HEK293 (cell line): ENCODE measurements at regions not wholly inside any gene's neighbourhood (a gene's known extent, or its start where the extent isn't known, plus 50 kb on each side); places are given as distances from the start of the nearest gene placed in this dataset.
A peak's percentile ranks its signal among the peaks of the same experiment; 100 is the strongest.

Experiments
- CTCF ChIA-PET: fragments of 350-600 bp; formaldehyde crosslinking; extraction: SDS; loops from one replicate; lab custom pipeline; 2021; ENCODE audit warnings: antibody characterized with exemption; lab: Yijun Ruan, JAX
- POLR2A ChIA-PET: fragments of 300-600 bp; formaldehyde crosslinking; extraction: SDS; loops from one replicate; lab custom pipeline; 2020; ENCODE audit warnings: antibody characterized with exemption, inconsistent platforms; lab: Yijun Ruan, JAX
- H3K27ac ChIP-seq: fragments of 200-500 bp; sonication (Bioruptor generic); 2 replicates; pipeline ENCODE4 v1.5.1; 2014; ENCODE audit warnings: low read depth, low read length, control low read depth, inconsistent platforms; ENCODE audit errors: extremely low read depth
- H3K36me3 ChIP-seq, 2 experiments: fragments of 200-500 bp in 1 of 2; sonication (Bioruptor generic) in 1 of 2; 1 replicate in 1 of 2; 2 replicates in 1 of 2; pipeline ENCODE4 v1.5.1; 2014 to 2017; ENCODE audit warnings: inconsistent platforms in 2 of 2, low read length in 2 of 2; ENCODE audit not compliant: control insufficient read depth in 2 of 2, insufficient read depth in 1 of 2
- H3K4me1 ChIP-seq: fragments of 200-500 bp; sonication (Bioruptor generic); 2 replicates; pipeline ENCODE4 v1.5.1; 2014; ENCODE audit warnings: mild to moderate bottlenecking, low read length, inconsistent platforms; ENCODE audit not compliant: control insufficient read depth, insufficient read depth
- H3K4me3 ChIP-seq: 2 replicates; pipeline ENCODE4 v1.5.1; 2011; ENCODE audit warnings: low read depth, mild to moderate bottlenecking, control low read depth, low read length, moderate library complexity
- H3K9me3 ChIP-seq: fragments of 200-500 bp; sonication (Bioruptor generic); 2 replicates; pipeline ENCODE4 v1.5.1; 2014; ENCODE audit warnings: low read depth, low read length, inconsistent platforms; ENCODE audit not compliant: control insufficient read depth, insufficient read depth
- KLF1 ChIP-seq: fragments of 450-650 bp; formaldehyde crosslinking; IDR thresholded peaks from 2 replicates; pipeline ENCODE4 v1.5.1; 2016; ENCODE audit warnings: missing biosample characterization, missing genetic modification characterization
- MYNN ChIP-seq: fragments of 450-650 bp; formaldehyde crosslinking; IDR thresholded peaks from 2 replicates; pipeline ENCODE4 v1.5.1; 2016; ENCODE audit warnings: missing biosample characterization, missing genetic modification characterization, borderline replicate concordance
- OSR2 ChIP-seq: fragments of 450-650 bp; formaldehyde crosslinking; IDR thresholded peaks from 2 replicates; pipeline ENCODE4 v1.5.1; 2016; ENCODE audit warnings: missing biosample characterization, missing genetic modification characterization
- SETDB1 ChIP-seq: IDR thresholded peaks from one replicate; pipeline ENCODE4 v1.6.1; 2017; ENCODE audit warnings: mild to moderate bottlenecking, low read length, moderate library complexity, mixed read lengths; ENCODE audit not compliant: insufficient read length
- ZBTB20 ChIP-seq: fragments of 450-650 bp; formaldehyde crosslinking; IDR thresholded peaks from 2 replicates; pipeline ENCODE4 v1.5.1; 2016; ENCODE audit warnings: missing biosample characterization, missing genetic modification characterization
- ZNF146 ChIP-seq: fragments of 450-650 bp; formaldehyde crosslinking; IDR thresholded peaks from 2 replicates; pipeline ENCODE4 v1.5.1; 2016; ENCODE audit warnings: missing biosample characterization, missing genetic modification characterization
- ZNF350 ChIP-seq: fragments of 450-650 bp; formaldehyde crosslinking; IDR thresholded peaks from 2 replicates; pipeline ENCODE4 v1.5.0; 2017; ENCODE audit warnings: missing biosample characterization, mild to moderate bottlenecking, missing genetic modification characterization
- ZNF416 ChIP-seq: fragments of 450-650 bp; formaldehyde crosslinking; IDR thresholded peaks from 2 replicates; pipeline ENCODE4 v1.5.1; 2016; ENCODE audit warnings: missing biosample characterization, missing genetic modification characterization
- ZNF555 ChIP-seq: fragments of 450-650 bp; formaldehyde crosslinking; conservative IDR thresholded peaks from 2 replicates; pipeline ENCODE4 v1.5.1; 2017; ENCODE audit warnings: missing biosample characterization, mild to moderate bottlenecking, missing genetic modification characterization, inconsistent platforms
- ZNF560 ChIP-seq: fragments of 450-650 bp; formaldehyde crosslinking; IDR thresholded peaks from 2 replicates; pipeline ENCODE4 v1.5.1; 2017; ENCODE audit warnings: missing biosample characterization, missing genetic modification characterization, borderline replicate concordance
- ZNF654 ChIP-seq: fragments of 450-650 bp; formaldehyde crosslinking; IDR thresholded peaks from 2 replicates; pipeline ENCODE4 v1.5.1; 2016; ENCODE audit warnings: low read depth, missing biosample characterization, missing genetic modification characterization
- ZNF660 ChIP-seq: fragments of 450-650 bp; IDR thresholded peaks from 2 replicates; pipeline ENCODE4 v1.5.1; 2018; ENCODE audit warnings: missing biosample characterization, mild to moderate bottlenecking, missing genetic modification characterization
- ZNF777 ChIP-seq: fragments of 450-650 bp; formaldehyde crosslinking; IDR thresholded peaks from 2 replicates; pipeline ENCODE4 v1.5.1; 2017; ENCODE audit warnings: missing biosample characterization, missing genetic modification characterization, borderline replicate concordance
- ZNF837 ChIP-seq: fragments of 450-650 bp; formaldehyde crosslinking; IDR thresholded peaks from 2 replicates; pipeline ENCODE4 v1.5.1; 2016; ENCODE audit warnings: missing biosample characterization, missing genetic modification characterization
- ZXDB ChIP-seq: fragments of 450-650 bp; formaldehyde crosslinking; IDR thresholded peaks from 2 replicates; pipeline ENCODE4 v1.5.1; 2016; ENCODE audit warnings: missing biosample characterization, missing genetic modification characterization
- TF ChIP-seq, protein P1 (sequence below): fragments of 450-650 bp; formaldehyde crosslinking; IDR thresholded peaks from 2 replicates; pipeline ENCODE4 v1.5.1; 2017; ENCODE audit warnings: missing biosample characterization, missing genetic modification characterization
- TF ChIP-seq, protein P2 (sequence below): fragments of 450-650 bp; formaldehyde crosslinking; IDR thresholded peaks from 2 replicates; pipeline ENCODE4; 2016; ENCODE audit warnings: missing biosample characterization, missing genetic modification characterization
- TF ChIP-seq, protein P3 (sequence below): fragments of 450-650 bp; formaldehyde crosslinking; IDR thresholded peaks from 2 replicates; pipeline ENCODE4 v1.5.1; 2016; ENCODE audit warnings: missing biosample characterization, missing genetic modification characterization

DNA sequence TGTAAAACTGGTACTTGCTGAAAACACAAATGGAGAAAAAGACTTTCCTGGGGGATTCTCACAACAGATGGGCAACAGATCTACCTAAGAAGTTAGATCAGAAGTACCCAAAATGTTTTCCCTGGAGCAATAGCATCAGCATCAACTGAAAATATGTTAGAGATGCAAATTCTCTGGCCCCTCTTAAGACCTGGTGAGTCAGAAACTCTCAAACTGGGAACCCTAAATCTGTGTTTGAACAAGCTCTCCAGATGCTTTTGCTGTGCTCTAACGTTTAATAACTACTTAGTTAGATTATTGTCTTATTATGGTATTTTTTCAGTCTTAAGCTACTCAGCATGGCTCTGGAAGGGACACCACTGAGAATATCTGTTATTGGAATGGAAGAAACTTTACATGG is 55.2 kb upstream of the TRPC3 start:
- Histone ChIP-seq H3K27ac (no peak overlapping the region), H3K4me1 (no peaks in the 10 kb centered on the region; the same call in 1 of the 2 replicates), H3K9me3 (no peaks in the 10 kb centered on the region), H3K36me3 (no peaks in the 10 kb centered on the region), H3K4me3 (no peak overlapping the region)
- CTCF ChIA-PET = no interaction called here
- POLR2A ChIA-PET = no interaction called here
- TF ChIP-seq ZNF350 (tag by site-specific recombination) = no peak
- peak; percentile 44 for TF ChIP-seq ZBTB20 (tag by site-specific recombination)

DNA sequence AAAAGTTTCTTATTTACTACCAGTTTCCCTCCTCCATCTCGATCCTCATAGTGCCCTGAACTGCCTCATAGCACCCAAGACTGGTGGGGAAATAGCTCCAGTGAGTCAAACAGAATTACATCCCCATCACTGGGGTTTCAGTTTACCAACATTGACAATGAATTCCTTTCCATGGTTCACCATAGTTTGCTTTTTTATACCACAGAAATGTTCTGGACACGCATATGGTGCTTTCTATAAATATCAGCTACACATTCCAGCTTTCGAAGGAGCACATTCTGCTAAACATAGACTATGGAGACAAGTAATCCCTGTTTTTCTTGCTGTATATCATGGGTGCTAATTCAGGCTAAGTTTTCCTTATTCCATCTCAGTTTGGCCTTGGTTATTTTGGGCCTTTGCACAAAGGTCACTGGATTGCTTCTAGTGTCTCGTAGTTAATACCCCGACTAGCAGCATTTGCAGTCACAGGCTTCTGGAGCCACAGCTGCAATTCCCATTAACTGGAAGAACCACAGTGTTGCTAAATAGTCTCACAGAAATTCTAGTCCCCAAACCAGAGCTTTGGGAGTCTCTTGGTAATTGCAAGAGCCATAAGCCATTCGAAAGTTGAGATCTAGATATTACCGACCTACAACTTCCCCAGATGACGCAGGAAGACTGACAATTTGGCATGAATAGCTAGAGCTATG is 53.4 kb upstream of the TRPC3 start:
- TF ChIP-seq SETDB1 (no peak), ZNF560 (no peak), ZNF837 (no peak), ZXDB (tag by site-specific recombination) (no peak), MYNN (no peak), ZNF777 (no peak), OSR2 (tag by site-specific recombination) (no peak), ZNF416 (tag by site-specific recombination) (no peak), ZNF146 (no peak), KLF1 (no peak), ZNF660 (no peak)
- TF ChIP-seq, protein P1, sequence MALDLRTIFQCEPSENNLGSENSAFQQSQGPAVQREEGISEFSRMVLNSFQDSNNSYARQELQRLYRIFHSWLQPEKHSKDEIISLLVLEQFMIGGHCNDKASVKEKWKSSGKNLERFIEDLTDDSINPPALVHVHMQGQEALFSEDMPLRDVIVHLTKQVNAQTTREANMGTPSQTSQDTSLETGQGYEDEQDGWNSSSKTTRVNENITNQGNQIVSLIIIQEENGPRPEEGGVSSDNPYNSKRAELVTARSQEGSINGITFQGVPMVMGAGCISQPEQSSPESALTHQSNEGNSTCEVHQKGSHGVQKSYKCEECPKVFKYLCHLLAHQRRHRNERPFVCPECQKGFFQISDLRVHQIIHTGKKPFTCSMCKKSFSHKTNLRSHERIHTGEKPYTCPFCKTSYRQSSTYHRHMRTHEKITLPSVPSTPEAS (tag by site-specific recombination) = no peak
- TF ChIP-seq, protein P2, sequence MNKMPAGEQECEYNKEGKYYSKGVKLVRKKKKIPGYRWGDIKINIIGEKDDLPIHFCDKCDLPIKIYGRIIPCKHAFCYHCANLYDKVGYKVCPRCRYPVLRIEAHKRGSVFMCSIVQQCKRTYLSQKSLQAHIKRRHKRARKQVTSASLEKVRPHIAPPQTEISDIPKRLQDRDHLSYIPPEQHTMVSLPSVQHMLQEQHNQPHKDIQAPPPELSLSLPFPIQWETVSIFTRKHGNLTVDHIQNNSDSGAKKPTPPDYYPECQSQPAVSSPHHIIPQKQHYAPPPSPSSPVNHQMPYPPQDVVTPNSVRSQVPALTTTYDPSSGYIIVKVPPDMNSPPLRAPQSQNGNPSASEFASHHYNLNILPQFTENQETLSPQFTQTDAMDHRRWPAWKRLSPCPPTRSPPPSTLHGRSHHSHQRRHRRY = no peak
- TF ChIP-seq, protein P3, sequence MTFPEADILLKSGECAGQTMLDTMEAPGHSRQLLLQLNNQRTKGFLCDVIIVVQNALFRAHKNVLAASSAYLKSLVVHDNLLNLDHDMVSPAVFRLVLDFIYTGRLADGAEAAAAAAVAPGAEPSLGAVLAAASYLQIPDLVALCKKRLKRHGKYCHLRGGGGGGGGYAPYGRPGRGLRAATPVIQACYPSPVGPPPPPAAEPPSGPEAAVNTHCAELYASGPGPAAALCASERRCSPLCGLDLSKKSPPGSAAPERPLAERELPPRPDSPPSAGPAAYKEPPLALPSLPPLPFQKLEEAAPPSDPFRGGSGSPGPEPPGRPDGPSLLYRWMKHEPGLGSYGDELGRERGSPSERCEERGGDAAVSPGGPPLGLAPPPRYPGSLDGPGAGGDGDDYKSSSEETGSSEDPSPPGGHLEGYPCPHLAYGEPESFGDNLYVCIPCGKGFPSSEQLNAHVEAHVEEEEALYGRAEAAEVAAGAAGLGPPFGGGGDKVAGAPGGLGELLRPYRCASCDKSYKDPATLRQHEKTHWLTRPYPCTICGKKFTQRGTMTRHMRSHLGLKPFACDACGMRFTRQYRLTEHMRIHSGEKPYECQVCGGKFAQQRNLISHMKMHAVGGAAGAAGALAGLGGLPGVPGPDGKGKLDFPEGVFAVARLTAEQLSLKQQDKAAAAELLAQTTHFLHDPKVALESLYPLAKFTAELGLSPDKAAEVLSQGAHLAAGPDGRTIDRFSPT (tag by site-specific recombination) = no peak
- TF ChIP-seq, all 188 proteins: peak for 0
- no peaks in the 10 kb centered on the region for H3K9me3 ChIP-seq
- ChIA-PET POLR2A (no interaction called here), CTCF (interaction anchor here (0.9 kb wide), 1 partner anchor 22 kb away, joined by 3 read pairs; no protein-coding TSS in a partner anchor)
- H3K36me3 ChIP-seq = no peaks in the 10 kb centered on the region
- H3K4me3 ChIP-seq = no peak overlapping the region
- H3K4me1 ChIP-seq = no peaks in the 10 kb centered on the region
- no peak overlapping the region for H3K27ac ChIP-seq

DNA sequence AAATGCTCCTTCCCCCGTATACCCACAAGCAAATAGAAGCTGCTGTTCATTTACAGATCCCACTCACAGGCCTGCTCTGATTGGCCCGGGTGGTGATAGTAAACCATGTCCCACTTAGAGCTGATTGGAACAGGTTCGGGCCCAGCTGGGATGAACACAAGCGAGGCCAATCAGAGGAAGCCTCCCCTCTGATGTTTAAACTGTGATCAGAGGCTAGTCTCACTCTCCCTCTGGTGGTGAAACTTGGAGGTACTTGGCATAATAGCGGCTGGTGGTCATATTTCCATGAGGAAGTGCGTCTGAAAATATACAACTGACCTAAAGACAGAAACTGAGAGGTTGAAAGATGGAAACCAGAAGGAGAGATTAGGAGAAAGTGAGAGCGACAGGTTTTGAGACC is 51.5 kb upstream of the TRPC3 start:
- no peaks in the 10 kb centered on the region for H3K4me1 ChIP-seq
- POLR2A ChIA-PET = no interaction called here

More for the DNA sequence above, 51.5 kb upstream of the TRPC3 start:
- H3K9me3 ChIP-seq = no peaks in the 10 kb centered on the region
- H3K4me3 ChIP-seq = no peak overlapping the region
- no peaks in the 10 kb centered on the region for H3K36me3 ChIP-seq
- peak; percentile 22; the same call in 1 of the 2 replicates for TF ChIP-seq ZNF654 (tag by site-specific recombination)
- no peak for TF ChIP-seq ZNF555 (tag by site-specific recombination)
- CTCF ChIA-PET = interaction anchor here (0.6 to 1.2 kb wide), 3 partner anchors 12 to 54 kb away, joined by 4 to 5 read pairs (median 4); no protein-coding TSS in a partner anchor
- H3K27ac ChIP-seq = no peak overlapping the region
